ENCODE measurements at regions not wholly inside any gene's neighbourhood (a gene's known extent, or its start where the extent isn't known, plus 50 kb on each side); places are given as distances from the start of the nearest gene placed in this dataset.

- no peak for ATAC-seq
- DNase-seq = no peak
- H3K36me3 ChIP-seq = no peaks in the 10 kb centered on the region
- intact Hi-C loops (cut with DNase I; ENCODE audit: low total_unique reads) = no loop called here
- H3K4me1 ChIP-seq = peaks cover 0 to 4% of the 10 kb centered on the region in 2 donors
- no peaks in the 10 kb centered on the region for H3K27me3 ChIP-seq
- TF ChIP-seq CTCF (IDR thresholded peaks at IDR 0.05 in 4 of 5, conservative IDR thresholded peaks at IDR 0.05 in 1 of 5) = no peak
- no peak for TF ChIP-seq POLR2A (IDR thresholded peaks at IDR 0.05)
- H3K9me3 ChIP-seq = no peaks in the 10 kb centered on the region
- H3K4me3 ChIP-seq = no peak overlapping the region
- H3K27ac ChIP-seq = no peak overlapping the region
- in situ Hi-C loops (cut with MboI; ENCODE audit: low sequenced_read_pairs in 4 of 4) = no loop called here
Observed at GRCh38 chr11:28488336-28488735, 380.1 kb downstream of the METTL15 start.

- H3K9me3 ChIP-seq = no peaks in the 10 kb centered on the region
- H3K36me3 ChIP-seq = no peaks in the 10 kb centered on the region
- in situ Hi-C loops (cut with MboI; ENCODE audit: low sequenced_read_pairs in 4 of 4) (no loop called here), intact Hi-C loops (cut with DNase I; ENCODE audit: low total_unique reads) (no loop called here)
- H3K4me3 ChIP-seq = no peak overlapping the region
- DNase-seq (no peak), ATAC-seq (no peak)
- H3K27me3 ChIP-seq = no peaks in the 10 kb centered on the region
- no peak for TF ChIP-seq POLR2A (IDR thresholded peaks at IDR 0.05)
- TF ChIP-seq CTCF (IDR thresholded peaks at IDR 0.05 in 4 of 5, conservative IDR thresholded peaks at IDR 0.05 in 1 of 5) = no peak
- peaks cover 0 to 4% of the 10 kb centered on the region in 2 donors for H3K4me1 ChIP-seq
- no peak overlapping the region for H3K27ac ChIP-seq
Observed at GRCh38 chr11:28483072-28483867, 375.1 kb downstream of the METTL15 start.

GRCh38 chr11:28482666-28483065 lies 374.5 kb downstream of the METTL15 start:
- TF ChIP-seq CTCF (IDR thresholded peaks at IDR 0.05 in 4 of 5, conservative IDR thresholded peaks at IDR 0.05 in 1 of 5) = no peak
- TF ChIP-seq POLR2A (IDR thresholded peaks at IDR 0.05) = no peak
- in situ Hi-C loops (cut with MboI; ENCODE audit: low sequenced_read_pairs in 4 of 4) = no loop called here

GRCh38 chr11:28481616-28482480 lies 373.7 kb downstream of the METTL15 start:
- no peaks in the 10 kb centered on the region for H3K9me3 ChIP-seq
- H3K4me3 ChIP-seq = no peak overlapping the region
- in situ Hi-C loops (cut with MboI; ENCODE audit: low sequenced_read_pairs in 4 of 4) (no loop called here), intact Hi-C loops (cut with DNase I; ENCODE audit: low total_unique reads) (no loop called here)
- DNase-seq (no peak), ATAC-seq (no peak)
- peaks cover 0 to 4% of the 10 kb centered on the region in 2 donors for H3K4me1 ChIP-seq
- H3K27ac ChIP-seq = no peak overlapping the region
- no peaks in the 10 kb centered on the region for H3K27me3 ChIP-seq
- TF ChIP-seq POLR2A (IDR thresholded peaks at IDR 0.05) = no peak
- TF ChIP-seq CTCF (IDR thresholded peaks at IDR 0.05 in 4 of 5, conservative IDR thresholded peaks at IDR 0.05 in 1 of 5) = no peak
- H3K36me3 ChIP-seq = no peaks in the 10 kb centered on the region

More at GRCh38 chr11:28482666-28483065, 374.5 kb downstream of the METTL15 start:
- Histone ChIP-seq H3K27ac (no peak overlapping the region), H3K4me1 (peaks cover 0 to 4% of the 10 kb centered on the region in 2 donors), H3K4me3 (no peak overlapping the region), H3K36me3 (no peaks in the 10 kb centered on the region), H3K9me3 (no peaks in the 10 kb centered on the region), H3K27me3 (no peaks in the 10 kb centered on the region)
- ATAC-seq (no peak), DNase-seq (no peak)
- intact Hi-C loops (cut with DNase I; ENCODE audit: low total_unique reads) = no loop called here
